RWPE1 (cell line): ENCODE measurements at regions not wholly inside any gene's neighbourhood (a gene's known extent, or its start where the extent isn't known, plus 50 kb on each side); places are given as distances from the start of the nearest gene placed in this dataset.

ENCODE experiments used
- CTCF ChIA-PET: fragments of 350-600 bp; sonication (Branson Sonifier 250); formaldehyde crosslinking; extraction: SDS; loops from one replicate; lab custom pipeline; 2021; lab: Yijun Ruan, JAX
- POLR2A ChIA-PET: fragments of 400-600 bp; formaldehyde crosslinking; extraction: SDS; loops from one replicate; lab custom pipeline; 2020; ENCODE audit warnings: antibody characterized with exemption; ENCODE audit not compliant: low non-redundant PET; lab: Yijun Ruan, JAX
- DNase-seq: peaks from one replicate; pipeline ENCODE4 v3.0.0; 2012; ENCODE audit warnings: low spot score
- H3K27ac ChIP-seq: fragments of 450-650 bp; 2 replicates; pipeline ENCODE4 v1.5.1; 2017
- CTCF ChIP-seq: fragments of 450-650 bp; conservative IDR thresholded peaks from 2 replicates; pipeline ENCODE4 v1.5.1; 2017; ENCODE audit warnings: low read depth, mild to moderate bottlenecking

- CTCF ChIA-PET = no interaction called here
- DNase-seq = no peak
- POLR2A ChIA-PET = no interaction called here
Measured at GRCh38 chr22:47299863-47300697, 537.6 kb downstream of the TBC1D22A start.

GRCh38 chr22:47299211-47299862 lies 536.9 kb downstream of the TBC1D22A start:
- DNase-seq = no peak
- H3K27ac ChIP-seq = no peak overlapping the region
- TF ChIP-seq CTCF = no peak
- ChIA-PET POLR2A (no interaction called here), CTCF (no interaction called here)

More at GRCh38 chr22:47299863-47300697, 537.6 kb downstream of the TBC1D22A start:
- H3K27ac ChIP-seq = no peak overlapping the region
- TF ChIP-seq CTCF = no peak

- H3K27ac ChIP-seq = no peak overlapping the region
- no peak for DNase-seq
- ChIA-PET POLR2A (no interaction called here), CTCF (no interaction called here)
- no peak for TF ChIP-seq CTCF
Measured at GRCh38 chr22:47298017-47298785, 535.8 kb downstream of the TBC1D22A start.

- POLR2A ChIA-PET = no interaction called here
- no peak for TF ChIP-seq CTCF
- H3K27ac ChIP-seq = no peak overlapping the region
- DNase-seq = no peak
- CTCF ChIA-PET = no interaction called here
Measured at GRCh38 chr22:47297261-47298016, 535.0 kb downstream of the TBC1D22A start.

- CTCF ChIA-PET = no interaction called here
- H3K27ac ChIP-seq = no peak overlapping the region
- POLR2A ChIA-PET = no interaction called here
- TF ChIP-seq CTCF = no peak
- no peak for DNase-seq
Measured at GRCh38 chr22:47296405-47297260, 534.2 kb downstream of the TBC1D22A start.
